Keratinocyte (primary cell): ENCODE measurements at regions not wholly inside any gene's neighbourhood (a gene's known extent, or its start where the extent isn't known, plus 50 kb on each side); places are given as distances from the start of the nearest gene placed in this dataset.

ENCODE experiments used
- CTCF ChIP-seq, 3 experiments: IDR thresholded peaks in 1 of 3; conservative IDR thresholded peaks in 1 of 3; optimal IDR thresholded peaks in 1 of 3; 2 replicates in 2 of 3; 3 replicates in 1 of 3; pipeline versions ENCODE3 to v1.5.1; 2011; ENCODE audit warnings: low read length in 3 of 3, mild to moderate bottlenecking in 3 of 3, moderate library complexity in 2 of 3, control low read depth in 1 of 3, inconsistent platforms in 1 of 3; ENCODE audit not compliant: insufficient read depth in 2 of 3; ENCODE audit errors: extremely low read depth in 1 of 3
- EZH2 ChIP-seq: IDR thresholded peaks from one replicate; pipeline ENCODE4 v1.6.1; 2012; ENCODE audit warnings: inconsistent platforms, mild to moderate bottlenecking, low read length, moderate library complexity

DNA sequence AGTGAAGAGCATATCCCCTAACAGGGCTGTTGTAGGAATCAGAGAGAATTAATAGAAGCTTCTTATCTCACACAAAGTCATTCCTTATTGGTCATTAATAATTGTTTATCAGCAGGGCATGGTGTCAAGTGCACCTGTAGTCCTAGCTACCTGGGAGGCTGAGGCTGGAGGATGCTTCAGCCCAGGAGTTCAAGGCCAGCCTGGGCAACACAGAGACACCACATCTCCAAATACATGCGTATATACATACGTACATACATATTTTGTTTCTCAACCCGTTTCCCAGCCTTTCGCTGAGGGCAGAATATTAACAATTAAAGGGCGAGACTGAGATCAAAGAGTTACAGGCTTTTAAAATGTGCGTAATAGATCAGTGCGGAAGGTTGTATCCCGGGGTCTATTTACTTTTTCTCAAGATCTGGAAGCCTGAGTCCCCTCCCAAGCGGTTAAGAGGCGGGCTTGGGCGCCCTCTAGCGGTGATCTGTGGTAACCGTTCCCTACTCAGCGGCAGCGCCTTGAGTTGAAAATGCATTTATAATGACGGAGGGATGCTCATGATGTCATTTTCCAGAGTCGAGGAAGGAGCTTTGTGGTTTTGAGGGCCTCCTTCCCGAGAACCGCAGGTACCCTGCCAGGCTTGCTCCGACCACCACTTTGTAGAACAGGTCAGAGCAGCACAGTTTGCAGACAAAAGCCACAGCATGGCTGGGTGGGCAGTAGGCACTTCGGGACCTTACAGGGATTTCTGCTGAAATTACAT, 169.6 kb upstream of the GPR12 start:
- peak; percentile 82 to 89 (median 86) for TF ChIP-seq CTCF (optimal IDR thresholded peaks at IDR 0.05 in 1 of 3, IDR thresholded peaks at IDR 0.05 in 1 of 3, conservative IDR thresholded peaks at IDR 0.05 in 1 of 3; ENCODE audit: extremely low read depth in 1 of 3, insufficient read depth in 2 of 3, low read length in 3 of 3)
- no peak for TF ChIP-seq EZH2
